ENCODE measurements at regions not wholly inside any gene's neighbourhood (a gene's known extent, or its start where the extent isn't known, plus 50 kb on each side); places are given as distances from the start of the nearest gene placed in this dataset.

GRCh38 chr5:135697959-135698345 lies 119.2 kb upstream of the CXCL14 start:
- DNase-seq: no peak

DNA sequence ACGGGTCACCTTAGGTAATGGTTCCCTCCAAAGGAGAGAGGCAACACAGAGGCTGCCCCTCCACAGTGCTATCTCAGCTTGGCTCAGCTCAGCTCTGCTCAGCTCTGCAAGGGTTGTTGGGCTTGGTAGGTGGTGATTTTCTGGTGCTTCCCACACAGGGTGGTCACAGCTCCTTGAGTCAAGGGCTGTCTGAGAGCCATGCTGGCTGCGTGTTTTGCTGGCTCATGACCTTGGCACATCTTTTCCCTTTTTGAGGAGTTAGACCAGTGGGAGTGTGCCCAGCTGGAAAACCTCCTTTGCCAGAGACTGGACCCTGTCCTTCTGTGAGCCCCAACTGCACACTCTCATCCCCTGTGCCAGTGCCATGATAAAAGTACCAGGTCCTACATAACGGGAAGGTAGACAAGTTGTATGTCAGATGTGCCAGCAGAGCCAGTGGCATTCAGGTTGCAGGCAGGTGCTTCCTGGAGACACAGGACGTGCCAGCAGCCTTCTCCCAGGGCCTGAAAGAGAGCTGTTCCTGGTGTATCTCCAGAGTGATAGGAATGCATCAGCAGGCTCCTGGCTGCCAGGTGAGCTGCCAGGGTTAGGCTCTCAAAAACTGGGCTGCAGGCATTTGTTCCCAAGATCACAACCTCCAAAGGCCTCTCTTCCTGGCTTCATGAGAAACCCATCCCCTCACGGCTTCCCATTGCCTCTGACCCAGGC lies 118.6 kb upstream of the CXCL14 start:
- DNase-seq: no peak

DNA sequence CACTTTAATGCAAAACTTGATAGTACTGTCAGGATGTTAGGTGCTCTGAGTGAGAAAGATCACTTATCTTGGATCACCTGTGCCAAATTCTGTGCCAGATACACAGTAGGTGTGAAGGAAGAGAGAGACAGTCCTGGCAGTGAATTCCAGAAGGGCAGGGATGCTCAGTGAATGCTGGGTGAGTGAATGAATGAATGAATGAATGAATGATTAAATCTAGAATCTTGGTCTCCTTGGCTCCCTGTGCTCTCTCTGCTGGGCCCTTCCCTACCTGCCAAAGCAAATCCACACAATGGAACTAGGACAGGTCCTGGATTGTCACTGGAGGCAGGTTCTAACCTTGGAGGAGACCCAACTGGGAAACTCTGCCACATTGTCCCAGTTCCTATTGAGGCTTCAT lies 117.5 kb upstream of the CXCL14 start:
- no peak for DNase-seq

DNA sequence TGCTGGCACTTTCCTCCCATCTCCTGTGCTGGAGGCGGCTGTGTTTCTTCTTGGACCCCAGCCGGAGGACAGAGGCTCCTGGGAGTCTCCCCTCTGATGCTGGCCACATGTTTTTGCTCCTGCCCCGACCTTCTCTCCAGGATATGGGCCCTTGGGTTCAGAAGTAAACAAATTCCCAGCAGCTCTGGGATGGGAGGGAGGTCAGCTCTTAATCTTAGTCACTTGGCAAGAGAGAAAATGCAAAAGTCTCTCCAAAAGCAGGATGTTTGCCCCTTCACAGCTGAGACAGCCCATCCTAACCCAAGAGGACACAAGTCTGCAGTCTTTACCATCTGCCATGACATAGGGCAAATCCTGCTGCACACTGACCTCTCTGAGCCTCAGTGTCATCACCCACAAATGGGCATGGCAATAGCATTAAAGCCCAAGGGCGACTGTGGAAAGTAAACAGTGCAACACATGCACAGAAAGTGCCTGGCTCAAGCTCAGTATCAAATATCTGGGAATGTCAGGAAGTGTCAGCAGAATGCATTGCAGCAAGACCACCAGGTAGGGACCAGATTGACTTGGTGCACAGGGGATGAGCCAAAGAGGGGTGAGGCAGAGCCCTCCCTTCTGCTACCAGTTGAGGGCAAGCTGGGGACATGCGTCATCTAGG lies 117.0 kb upstream of the CXCL14 start:
- DNase-seq: no peak

DNA sequence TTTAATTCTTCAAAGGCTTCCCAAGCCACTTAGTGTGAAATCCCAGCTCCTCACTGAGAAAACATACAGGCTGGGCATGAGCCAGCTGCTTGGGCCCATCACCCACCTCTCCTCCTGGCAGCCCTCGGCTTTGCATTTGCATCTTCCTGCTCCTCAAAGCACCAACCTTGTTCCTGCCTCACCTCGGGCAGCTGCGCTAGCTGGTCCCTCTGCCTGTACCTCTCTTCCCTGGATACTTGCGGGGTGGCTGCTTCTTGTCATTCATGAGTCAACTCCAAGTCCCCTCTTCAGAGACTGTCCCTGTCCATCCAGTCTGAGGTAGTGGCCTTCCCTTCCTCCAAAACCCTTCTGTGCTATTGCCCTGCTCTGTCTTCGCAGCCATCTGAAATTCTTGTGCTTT lies 116.1 kb upstream of the CXCL14 start:
- DNase-seq: no peak

DNA sequence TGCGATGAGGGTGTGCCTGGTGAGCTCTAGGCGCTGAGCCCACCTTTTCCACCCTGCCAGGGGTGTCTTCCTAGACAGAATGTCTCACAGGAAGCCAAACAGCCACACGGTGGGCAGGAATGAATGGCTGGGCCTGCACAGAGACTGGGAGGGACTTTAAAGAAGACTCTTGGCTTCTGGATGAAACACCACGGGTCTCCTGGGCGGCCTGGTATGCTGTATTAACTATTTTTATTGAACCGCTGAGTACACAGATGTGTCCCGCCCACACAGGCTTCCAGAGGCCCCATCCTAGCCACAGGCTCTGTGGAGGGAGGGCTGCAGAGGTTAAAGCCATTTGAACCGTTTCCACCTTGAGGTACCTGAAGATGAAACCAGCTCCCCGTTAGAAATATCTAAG lies 115.2 kb upstream of the CXCL14 start:
- no peak for DNase-seq

DNA sequence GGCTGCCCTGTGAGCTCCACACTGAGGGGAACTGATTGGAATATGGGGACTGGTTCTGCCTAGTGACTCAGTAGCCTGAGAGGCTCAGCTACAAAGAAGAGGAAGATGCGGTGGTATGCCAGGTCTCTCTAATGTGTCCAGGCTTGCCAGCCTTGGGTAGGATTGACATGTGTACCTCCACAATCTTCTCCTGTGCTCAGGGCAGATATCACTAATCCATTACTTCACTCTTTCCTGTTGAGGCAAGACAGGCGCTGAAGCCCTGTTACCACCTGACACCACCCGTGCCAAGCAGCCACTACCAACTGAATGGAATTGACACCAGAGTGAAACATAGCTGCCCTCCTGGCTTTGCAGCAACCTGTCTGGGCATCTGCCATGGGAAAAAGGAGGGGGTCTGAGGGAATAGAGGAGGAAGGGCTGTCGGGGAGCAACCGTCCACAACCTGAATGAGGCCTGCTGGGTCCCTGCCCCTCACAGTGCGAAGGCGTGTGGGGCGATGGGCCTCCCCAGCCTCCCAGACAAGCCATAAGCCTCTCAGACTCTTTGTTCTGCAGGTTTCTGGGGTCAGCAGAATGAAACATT lies 114.7 kb upstream of the CXCL14 start:
- no peak for DNase-seq

GRCh38 chr5:135691044-135691443 lies 112.3 kb upstream of the CXCL14 start:
- no peak for DNase-seq

GRCh38 chr5:135690466-135690865 lies 111.7 kb upstream of the CXCL14 start:
- DNase-seq: no peak

DNA sequence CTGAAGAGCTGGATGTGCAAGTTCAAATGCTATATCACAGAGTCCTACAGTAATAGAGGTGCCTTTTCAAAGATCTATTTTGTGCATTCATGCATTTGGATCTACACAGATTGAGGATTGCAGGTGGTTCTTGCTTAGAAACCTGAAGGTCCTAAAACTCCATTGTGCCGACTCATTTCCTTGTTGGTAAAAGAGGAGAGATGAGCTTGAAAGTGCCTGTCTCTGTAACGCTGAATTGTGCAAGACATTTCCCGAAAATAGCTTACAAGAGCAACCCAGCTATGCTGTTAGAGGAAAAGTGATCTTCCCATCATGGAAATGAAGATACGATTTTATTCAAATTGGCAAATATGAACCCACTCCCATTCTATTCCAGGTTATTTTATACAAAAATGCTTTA lies 110.7 kb upstream of the CXCL14 start:
- no peak for DNase-seq

GRCh38 chr5:135688385-135688784 lies 109.6 kb upstream of the CXCL14 start:
- no peak for DNase-seq

DNA sequence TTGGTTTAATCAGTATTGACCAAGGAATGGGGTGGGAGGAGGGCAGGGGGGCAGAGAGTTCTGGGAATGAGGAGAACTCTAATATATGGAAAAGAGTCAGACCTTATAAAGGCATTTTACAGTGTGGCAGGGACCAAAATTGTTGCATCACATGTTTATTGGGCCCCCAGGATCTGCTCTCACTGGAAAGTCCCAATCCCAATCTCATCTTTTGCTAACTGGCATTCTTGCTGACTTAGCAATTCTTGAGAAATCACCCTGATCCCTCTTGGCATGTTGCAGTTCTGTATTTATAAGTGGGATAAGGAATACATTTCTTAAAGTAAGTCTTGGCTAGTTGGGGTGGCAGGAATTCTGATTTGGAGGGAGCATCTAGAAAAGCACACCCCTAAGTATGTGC lies 104.4 kb upstream of the CXCL14 start:
- DNase-seq: no peak

DNA sequence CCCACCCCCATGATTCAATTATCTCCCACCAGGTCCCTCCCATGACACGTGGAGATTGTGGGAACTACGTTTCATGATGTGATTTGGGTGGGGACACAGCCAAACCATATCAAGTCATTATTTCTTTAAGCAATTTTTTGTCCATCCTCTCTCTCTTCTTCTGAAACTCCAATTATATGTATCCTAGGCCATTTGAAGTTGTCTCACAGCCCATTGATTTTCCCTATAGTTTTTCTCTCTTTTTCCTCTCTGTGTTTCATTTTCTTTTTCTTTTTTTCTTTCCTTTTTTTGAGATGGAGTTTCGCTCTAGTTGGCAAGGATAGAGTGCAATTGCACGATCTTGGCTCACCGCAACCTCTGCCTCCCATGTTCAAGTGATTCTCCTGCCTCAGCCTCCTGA lies 101.9 kb upstream of the CXCL14 start:
- DNase-seq: no peak

- no peak for DNase-seq
These were observed 100.0 kb upstream of the CXCL14 start for GRCh38 chr5:135678640-135679268.

GRCh38 chr5:135671966-135672365 lies 93.2 kb upstream of the CXCL14 start:
- no peak for DNase-seq

DNA sequence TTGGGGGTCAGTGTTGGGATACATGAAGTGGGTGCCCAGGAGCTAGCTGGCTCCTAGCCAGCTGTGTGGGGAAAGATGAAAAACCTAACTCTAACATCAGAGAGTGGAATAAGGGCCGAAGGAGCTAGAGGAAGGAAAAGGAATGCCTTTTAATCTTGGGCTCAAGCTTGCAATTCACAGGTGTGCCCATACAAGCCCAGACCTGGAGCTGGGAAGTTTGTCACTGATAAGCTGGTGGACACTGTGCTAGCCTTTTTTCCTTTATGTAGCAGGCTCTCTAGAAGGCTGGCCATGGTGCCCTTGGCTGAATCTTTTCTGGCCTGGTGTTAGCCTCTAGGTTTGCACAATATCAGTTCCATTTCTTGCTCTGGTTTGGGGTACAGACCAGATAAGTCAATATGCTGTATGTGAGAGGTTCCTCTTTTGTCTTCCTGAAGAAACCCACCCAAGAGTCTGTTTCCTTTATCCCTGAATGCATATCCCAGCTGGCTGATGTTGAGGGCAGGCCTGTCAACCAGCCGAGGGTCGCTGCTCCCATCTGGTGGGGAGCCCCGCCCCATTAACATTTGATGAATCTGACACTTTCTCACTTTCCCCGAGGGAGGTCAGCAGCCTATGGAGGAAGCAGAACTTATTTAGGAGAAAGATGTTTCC lies 92.4 kb upstream of the CXCL14 start:
- no peak for DNase-seq

- no peak for DNase-seq
These were observed 91.8 kb upstream of the CXCL14 start for GRCh38 chr5:135670588-135670987.

DNA sequence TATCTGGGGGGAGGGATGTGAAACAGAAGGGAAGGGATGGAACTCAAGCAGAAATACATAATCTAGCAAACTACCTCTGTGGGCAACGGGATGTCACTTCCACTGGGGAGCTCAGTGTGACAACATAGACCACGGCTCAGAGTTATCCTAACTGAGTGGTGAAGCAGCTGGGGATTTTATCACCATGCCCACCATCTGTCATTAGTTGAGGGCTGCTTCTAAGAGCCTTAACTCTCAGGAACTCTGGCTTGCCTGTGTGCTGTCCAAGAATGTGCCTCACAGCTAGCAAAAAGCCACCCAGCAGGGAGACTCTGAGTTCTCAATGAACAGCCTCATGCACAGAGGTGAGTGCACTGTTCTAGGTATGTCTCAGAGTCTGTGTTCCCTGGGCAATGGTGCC lies 90.6 kb upstream of the CXCL14 start:
- no peak for DNase-seq

DNA sequence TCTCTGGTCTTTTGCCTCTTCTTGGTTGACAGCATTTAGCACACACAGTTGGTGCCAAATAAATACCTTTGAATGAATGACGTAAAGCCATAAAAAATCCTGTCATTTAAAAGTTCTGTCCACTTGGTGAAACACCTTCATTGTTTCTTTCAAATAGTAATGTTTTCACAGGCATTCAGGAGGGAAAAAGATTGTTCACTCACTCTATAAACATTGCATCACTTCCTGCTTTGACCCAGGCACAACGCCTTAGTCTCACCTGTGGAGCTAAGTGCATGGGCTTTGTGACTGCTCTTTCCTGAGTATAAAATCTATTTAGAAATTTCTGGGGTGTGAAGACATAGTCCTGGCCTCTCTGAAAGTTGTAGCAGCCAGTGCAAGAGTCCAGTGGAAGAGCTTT lies 88.9 kb upstream of the CXCL14 start:
- no peak for DNase-seq

- DNase-seq: no peak
These were observed 88.4 kb upstream of the CXCL14 start for GRCh38 chr5:135667204-135667603.

- no peak for DNase-seq
These were observed 83.9 kb upstream of the CXCL14 start for GRCh38 chr5:135662683-135663082.

DNA sequence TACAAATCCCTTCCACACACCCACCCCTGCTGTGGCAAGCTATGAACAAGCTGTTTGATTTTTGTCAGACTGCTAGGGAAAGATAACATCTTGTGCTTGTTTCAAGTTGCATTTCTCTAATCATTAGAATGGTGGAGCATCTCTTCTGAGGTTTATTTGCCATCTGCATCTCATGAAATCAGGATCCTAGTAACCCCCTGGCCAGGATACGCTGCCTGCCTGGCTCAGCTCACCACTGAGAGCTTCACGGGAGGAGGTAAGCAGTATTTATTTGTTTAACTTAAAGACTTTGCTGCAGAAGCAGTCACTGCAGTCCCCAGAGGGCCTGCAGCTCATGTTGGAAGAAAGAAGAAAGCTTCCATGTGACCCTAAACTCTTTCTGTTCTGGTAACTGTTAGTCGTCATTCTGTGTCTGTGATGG lies 83.3 kb upstream of the CXCL14 start:
- DNase-seq: no peak

- DNase-seq: no peak
These were observed 82.2 kb upstream of the CXCL14 start for GRCh38 chr5:135660826-135661575.
